Endothelial cell of umbilical vein (primary cell): ENCODE measurements at regions not wholly inside any gene's neighbourhood (a gene's known extent, or its start where the extent isn't known, plus 50 kb on each side); places are given as distances from the start of the nearest gene placed in this dataset.

Source experiments
- BruUV-seq: library from RNA; stranded (reverse); fragments of 400-500 nt; replicated peaks from 2 replicates; lab custom pipeline; 2021; lab: Mats Ljungman, UMichigan
- CTCF ChIA-PET: fragments of 300-600, 350-600 bp; sonication (Branson Sonifier 250); formaldehyde crosslinking; loops from one replicate; lab custom pipeline; 2021; ENCODE audit warnings: antibody characterized with exemption, inconsistent platforms; lab: Charles Lee
- POLR2A ChIA-PET: fragments of 300-600, 350-600 bp; sonication (Branson Sonifier 250); formaldehyde crosslinking; loops from one replicate; lab custom pipeline; 2021; ENCODE audit warnings: antibody characterized with exemption, inconsistent platforms; lab: Charles Lee
- DNase-seq: peaks from one replicate; pipeline ENCODE4 v3.0.0-alpha.2; 2011; ENCODE audit warnings: low read depth, low spot score
- FAIRE-seq: peaks from 2 replicates; lab custom pipeline; 2011; peaks lifted over from hg19 to GRCh38; lab: Jason Lieb, UNC
- H2AFZ ChIP-seq: 2 replicates; pipeline ENCODE4 v1.6.0; 2012; ENCODE audit warnings: low read depth, low read length, control low read depth, inconsistent platforms
- H3K27ac ChIP-seq: 2 replicates; pipeline ENCODE4 v1.5.1; 2011; ENCODE audit warnings: low read depth, mild to moderate bottlenecking, control low read depth, low read length, moderate library complexity; ENCODE audit not compliant: insufficient read depth
- H3K27me3 ChIP-seq, 2 experiments: 2 replicates each; pipeline versions ENCODE4 v1.6.0 to v1.6.1; 2011; ENCODE audit warnings: low read length in 2 of 2, mixed read lengths in 1 of 2; ENCODE audit not compliant: control insufficient read depth in 2 of 2, insufficient read depth in 2 of 2
- H3K36me3 ChIP-seq, 2 experiments: 2 replicates in 1 of 2; 3 replicates in 1 of 2; pipeline ENCODE4 v1.5.1; 2011; ENCODE audit warnings: low read length in 2 of 2, mild to moderate bottlenecking in 1 of 2, moderate library complexity in 1 of 2; ENCODE audit not compliant: control insufficient read depth in 2 of 2, insufficient read depth in 2 of 2; ENCODE audit errors: extremely low read depth in 1 of 2
- H3K4me1 ChIP-seq: 3 replicates; pipeline ENCODE4 v1.5.1; 2011; ENCODE audit warnings: mild to moderate bottlenecking, low read length; ENCODE audit not compliant: control insufficient read depth, insufficient read depth; ENCODE audit errors: extremely low read depth
- H3K4me2 ChIP-seq: 2 replicates; pipeline ENCODE4 v1.6.1; 2011; ENCODE audit warnings: low read length, control low read depth, mixed read lengths; ENCODE audit not compliant: insufficient read depth
- H3K4me3 ChIP-seq, 3 experiments: fragments of 200-600 bp in 1 of 3; sonication (generic), shearing (Covaris generic) in 1 of 3; replicated peaks in 1 of 3; 2 replicates each; pipeline ENCODE4 v1.5.1; 2011 to 2016; ENCODE audit warnings: control low read depth in 3 of 3, low read length in 3 of 3, mild to moderate bottlenecking in 2 of 3, inconsistent platforms in 1 of 3, low read depth in 1 of 3, moderate library complexity in 1 of 3; ENCODE audit not compliant: insufficient read depth in 1 of 3
- H3K79me2 ChIP-seq: 2 replicates; pipeline ENCODE4 v1.6.0; 2012; ENCODE audit warnings: low read length, inconsistent platforms; ENCODE audit not compliant: control insufficient read depth, insufficient read depth
- H3K9ac ChIP-seq: replicated peaks from 2 replicates; pipeline ENCODE3; 2011; ENCODE audit warnings: low read length, control low read depth; ENCODE audit not compliant: insufficient read depth; ENCODE audit errors: extremely low read depth
- H3K9me1 ChIP-seq: replicated peaks from 3 replicates; pipeline ENCODE4 v1.6.0; 2011; ENCODE audit warnings: mild to moderate bottlenecking, low read length; ENCODE audit not compliant: control insufficient read depth, insufficient read depth; ENCODE audit errors: extremely low read depth
- H3K9me3 ChIP-seq: replicated peaks from 2 replicates; pipeline ENCODE4 v1.5.1; 2012; ENCODE audit warnings: low read length, inconsistent platforms; ENCODE audit not compliant: control insufficient read depth, insufficient read depth
- H4K20me1 ChIP-seq: replicated peaks from 2 replicates; pipeline ENCODE3; 2011; ENCODE audit warnings: mild to moderate bottlenecking, low read length; ENCODE audit not compliant: control insufficient read depth, insufficient read depth; ENCODE audit errors: extremely low read depth
- EZH2 ChIP-seq: IDR thresholded peaks from 2 replicates; pipeline ENCODE4 v1.6.1; 2012; ENCODE audit warnings: borderline replicate concordance, low read depth, mild to moderate bottlenecking, moderate library complexity, low read length, inconsistent platforms; ENCODE audit not compliant: severe bottlenecking
- FOS ChIP-seq: IDR thresholded peaks from 2 replicates; pipeline ENCODE4 v1.6.1; 2011; ENCODE audit warnings: mild to moderate bottlenecking, low read length, moderate library complexity, borderline replicate concordance; ENCODE audit not compliant: insufficient read depth
- GATA2 ChIP-seq: IDR thresholded peaks from 2 replicates; pipeline ENCODE4 v1.7.0; 2011; ENCODE audit warnings: low read depth, mild to moderate bottlenecking, moderate library complexity, mixed read lengths, low read length; ENCODE audit not compliant: insufficient read length, insufficient read depth
- JUN ChIP-seq: IDR thresholded peaks from 2 replicates; pipeline ENCODE4 v1.6.1; 2011; ENCODE audit warnings: borderline replicate concordance, low read depth; ENCODE audit not compliant: insufficient read length, insufficient read depth
- MYC ChIP-seq: IDR thresholded peaks from one replicate; pipeline ENCODE4 v1.6.1; 2011; ENCODE audit warnings: mild to moderate bottlenecking, low read depth, low read length
- POLR2A ChIP-seq: IDR thresholded peaks from 2 replicates; pipeline ENCODE4 v1.6.1; 2012; ENCODE audit warnings: low read depth, mild to moderate bottlenecking, control low read depth, low read length
- POLR2AphosphoS5 ChIP-seq: IDR thresholded peaks from 2 replicates; pipeline ENCODE4 v1.6.1; 2012; ENCODE audit warnings: low read depth, mild to moderate bottlenecking, control low read depth, low read length, moderate library complexity; ENCODE audit not compliant: insufficient read depth
- dilution Hi-C: fragments of 300-500 bp; cut with MboI; formaldehyde crosslinking; loops from one replicate; pipeline ENCODE4 v1.15.0; 2019; ENCODE audit warnings: low sequenced_read_pairs; ENCODE audit not compliant: extremely low pct_ligation_motif_present
- intact Hi-C: fragments of 100-400 bp; cut with micrococcal nuclease; formaldehyde crosslinking; loops from one replicate; pipeline ENCODE4 v1.10.0; 2022
- TF ChIP-seq, protein P1 (sequence below): IDR thresholded peaks from 2 replicates; pipeline ENCODE4 v1.6.1; 2011; ENCODE audit not compliant: insufficient read depth, insufficient read length
- TF ChIP-seq, protein P2 (sequence below), 2 donors: IDR thresholded peaks; 1 replicate in 1 of 2; 2 replicates in 1 of 2; pipeline ENCODE4 v1.5.1; 2011; ENCODE audit warnings: low read length in 2 of 2, mild to moderate bottlenecking in 2 of 2, moderate library complexity in 2 of 2, control low read depth in 1 of 2, inconsistent platforms in 1 of 2, low read depth in 1 of 2; ENCODE audit not compliant: insufficient read depth in 1 of 2; ENCODE audit errors: extremely low read depth in 1 of 2

- FAIRE-seq, result no peak
- peaks cover 4 to 11% of the 10 kb centered on the region in 2 experiments for H3K27me3 ChIP-seq
- POLR2A ChIA-PET, result no interaction called here
- dilution Hi-C loops (no loop called here), intact Hi-C loops (no loop called here)
- H4K20me1 ChIP-seq, result no peaks in the 10 kb centered on the region
- no peak overlapping the region for H3K9ac ChIP-seq
- no TSS peak for BruUV-seq
- no peak overlapping the region for H3K27ac ChIP-seq
- no peak overlapping the region for H3K4me2 ChIP-seq
- H3K79me2 ChIP-seq, result no peaks in the 10 kb centered on the region
- no peaks in the 10 kb centered on the region for H3K9me3 ChIP-seq
- H3K4me1 ChIP-seq, result no peaks in the 10 kb centered on the region
- no peak overlapping the region for H2AFZ ChIP-seq
- CTCF ChIA-PET, result interaction anchor here (0.9 to 1.3 kb wide), 2 partner anchors 9 to 11 kb away, joined by 3 read pairs; no protein-coding TSS in a partner anchor
- H3K4me3 ChIP-seq, result no peak overlapping the region
- TF ChIP-seq GATA2, result no peak
- TF ChIP-seq, protein P1, sequence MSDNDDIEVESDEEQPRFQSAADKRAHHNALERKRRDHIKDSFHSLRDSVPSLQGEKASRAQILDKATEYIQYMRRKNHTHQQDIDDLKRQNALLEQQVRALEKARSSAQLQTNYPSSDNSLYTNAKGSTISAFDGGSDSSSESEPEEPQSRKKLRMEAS, result no peak
- no peak for TF ChIP-seq JUN
- TF ChIP-seq POLR2A, result no peak
- TF ChIP-seq FOS, result no peak
- no peak for TF ChIP-seq EZH2
- TF ChIP-seq, protein P2, sequence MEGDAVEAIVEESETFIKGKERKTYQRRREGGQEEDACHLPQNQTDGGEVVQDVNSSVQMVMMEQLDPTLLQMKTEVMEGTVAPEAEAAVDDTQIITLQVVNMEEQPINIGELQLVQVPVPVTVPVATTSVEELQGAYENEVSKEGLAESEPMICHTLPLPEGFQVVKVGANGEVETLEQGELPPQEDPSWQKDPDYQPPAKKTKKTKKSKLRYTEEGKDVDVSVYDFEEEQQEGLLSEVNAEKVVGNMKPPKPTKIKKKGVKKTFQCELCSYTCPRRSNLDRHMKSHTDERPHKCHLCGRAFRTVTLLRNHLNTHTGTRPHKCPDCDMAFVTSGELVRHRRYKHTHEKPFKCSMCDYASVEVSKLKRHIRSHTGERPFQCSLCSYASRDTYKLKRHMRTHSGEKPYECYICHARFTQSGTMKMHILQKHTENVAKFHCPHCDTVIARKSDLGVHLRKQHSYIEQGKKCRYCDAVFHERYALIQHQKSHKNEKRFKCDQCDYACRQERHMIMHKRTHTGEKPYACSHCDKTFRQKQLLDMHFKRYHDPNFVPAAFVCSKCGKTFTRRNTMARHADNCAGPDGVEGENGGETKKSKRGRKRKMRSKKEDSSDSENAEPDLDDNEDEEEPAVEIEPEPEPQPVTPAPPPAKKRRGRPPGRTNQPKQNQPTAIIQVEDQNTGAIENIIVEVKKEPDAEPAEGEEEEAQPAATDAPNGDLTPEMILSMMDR (IDR thresholded peaks at IDR 0.05; ENCODE audit: extremely low read depth in 1 of 2, insufficient read depth in 1 of 2, low read depth in 1 of 2, low read length in 2 of 2), result no peak
- TF ChIP-seq MYC, result no peak
- no peak for TF ChIP-seq POLR2AphosphoS5
- DNase-seq, result no peak
- no peaks in the 10 kb centered on the region for H3K9me1 ChIP-seq
- no peaks in the 10 kb centered on the region for H3K36me3 ChIP-seq
These were observed 77.8 kb upstream of the ZNF618 start for GRCh38 chr9:113798062-113799030.
